ENCODE measurements at regions not wholly inside any gene's neighbourhood (a gene's known extent, or its start where the extent isn't known, plus 50 kb on each side); places are given as distances from the start of the nearest gene placed in this dataset.

- TF ChIP-seq REST (IDR thresholded peaks at IDR 0.05; ENCODE audit: unreplicated experiment) (no peak), ZNF114 (CRISPR knock-in tag; IDR thresholded peaks at IDR 0.05) (no peak), POLR2AphosphoS5 (IDR thresholded peaks at IDR 0.05; ENCODE audit: low read depth) (no peak), CTCF (conservative IDR thresholded peaks at IDR 0.05; ENCODE audit: low read depth in 2 of 2) (no peak), JUNB (IDR thresholded peaks at IDR 0.05; ENCODE audit: unreplicated experiment) (no peak), CREB1 (CRISPR knock-in tag; IDR thresholded peaks at IDR 0.05; ENCODE audit: low read depth) (no peak), ZNF331 (CRISPR knock-in tag; IDR thresholded peaks at IDR 0.05; ENCODE audit: low read depth) (no peak), NANOG (IDR thresholded peaks at IDR 0.05; ENCODE audit: borderline replicate concordance) (no peak), STAT1 (IDR thresholded peaks at IDR 0.05; ENCODE audit: unreplicated experiment) (no peak), ETS1 (IDR thresholded peaks at IDR 0.05) (no peak), EZH2 (IDR thresholded peaks at IDR 0.05; ENCODE audit: low read depth, unreplicated experiment) (no peak)
Observed at GRCh38 chr20:40604416-40604815, 84.6 kb downstream of the MAFB start (continued).

GRCh38 chr20:40603057-40603651 is 85.9 kb downstream of the MAFB start:
- Histone ChIP-seq H3F3A (replicated peaks; ENCODE audit: low read depth) (no peaks in the 10 kb centered on the region), H3K27me3 (ENCODE audit: insufficient read depth) (no peaks in the 10 kb centered on the region), H4K20me1 (replicated peaks; ENCODE audit: insufficient read depth) (no peaks in the 10 kb centered on the region), H3K36me3 (ENCODE audit: insufficient read depth) (no peaks in the 10 kb centered on the region), H3K4me3 (no peak overlapping the region), H3K27ac (ENCODE audit: low read depth) (no peak overlapping the region), H3K9me2 (ENCODE audit: insufficient read depth) (0 out of 2 replicates have a peak, but pooled peaks cover 3% of the 10 kb centered on the region), H3K4me2 (no peak overlapping the region), H2AFZ (no peak overlapping the region), H3K4me1 (ENCODE audit: insufficient read depth) (no peaks in the 10 kb centered on the region), H3K79me2 (replicated peaks; ENCODE audit: insufficient read depth) (no peaks in the 10 kb centered on the region)
- no peak for ATAC-seq
- peaks cover 19% of the 10 kb centered on the region for H3K9me3 Mint-ChIP-seq
- peaks cover 13% of the 10 kb centered on the region; the same call in 1 of the 3 replicates for H3K36me3 Mint-ChIP-seq (ENCODE audit: low read depth)
- no peak overlapping the region for H3K27ac Mint-ChIP-seq
- no peak for DNase-seq (ENCODE audit: low spot score)
- H3K4me1 Mint-ChIP-seq = peaks cover 3% of the 10 kb centered on the region; the same call in 1 of the 3 replicates
- no peak overlapping the region for H3K4me3 Mint-ChIP-seq
- peaks cover 1% of the 10 kb centered on the region for H3K27me3 Mint-ChIP-seq (ENCODE audit: insufficient read depth, low read depth, poor library complexity)
- no peak for TF ChIP-seq ZNF462 (CRISPR knock-in tag; IDR thresholded peaks at IDR 0.05)
- TF ChIP-seq NANOG (IDR thresholded peaks at IDR 0.05; ENCODE audit: borderline replicate concordance) = no peak
- no peak for TF ChIP-seq JUNB (IDR thresholded peaks at IDR 0.05; ENCODE audit: unreplicated experiment)
- TF ChIP-seq CREB1 (CRISPR knock-in tag; IDR thresholded peaks at IDR 0.05; ENCODE audit: low read depth) = no peak
